Ovary (tissue), 3 donors: ENCODE measurements at regions not wholly inside any gene's neighbourhood (a gene's known extent, or its start where the extent isn't known, plus 50 kb on each side); places are given as distances from the start of the nearest gene placed in this dataset.
"Not testable (repeated sequence)": the region's sequence is repeated elsewhere in the genome, so short reads cannot be mapped to it uniquely, and the experiment has no call there.

Source experiments
- CTCF ChIP-seq, 3 donors: fragments of 450-650 bp in 2 of 3; fragments of 200-600 bp in 1 of 3; IDR thresholded peaks; one replicate each; pipeline versions ENCODE4 v1.5.1 to v1.8.0; 2016 to 2022; ENCODE audit warnings: antibody characterized with exemption in 3 of 3, mild to moderate bottlenecking in 1 of 3
- EP300 ChIP-seq: sonication (generic); formaldehyde crosslinking; IDR thresholded peaks from one replicate; pipeline ENCODE4 v1.6.1; 2017; ENCODE audit warnings: antibody characterized with exemption
- POLR2A ChIP-seq: fragments of 450-650 bp; IDR thresholded peaks from one replicate; pipeline ENCODE4 v1.6.1; 2017; ENCODE audit warnings: antibody characterized with exemption, mild to moderate bottlenecking, moderate library complexity
- donor health status: DM: no; HTN: no; CAD: no.

GRCh38 chr10:90086606-90087190, 385.3 kb downstream of the KIF20B start:
- TF ChIP-seq EP300; POLR2A; CTCF (IDR thresholded peaks at IDR 0.05): not testable (repeated sequence)
